ENCODE measurements at regions not wholly inside any gene's neighbourhood (a gene's known extent, or its start where the extent isn't known, plus 50 kb on each side); places are given as distances from the start of the nearest gene placed in this dataset.

- TF ChIP-seq CTCF (conservative IDR thresholded peaks at IDR 0.05; ENCODE audit: low read depth, low read length) (no peak), EZH2phosphoT487 (IDR thresholded peaks at IDR 0.05; ENCODE audit: borderline replicate concordance, low read length) (no peak)
Observed at GRCh38 chr9:109996936-109997580, 210.9 kb downstream of the C9orf152 start.

Data from PC-3 (cell line).